GM21381 (cell line): ENCODE measurements at regions not wholly inside any gene's neighbourhood (a gene's known extent, or its start where the extent isn't known, plus 50 kb on each side); places are given as distances from the start of the nearest gene placed in this dataset.

Experiments used
- ATAC-seq: cut with Tn5 transposase; IDR thresholded peaks from one replicate; pipeline ENCODE4 v1.9.1; 2021; ENCODE audit warnings: mild to moderate bottlenecking, moderate library complexity; ENCODE audit not compliant: unreplicated experiment

- no peak for ATAC-seq
These were observed 62.1 kb upstream of the CADM1 start for GRCh38 chr11:115566180-115566764.

- ATAC-seq: no peak
These were observed 60.6 kb upstream of the CADM1 start for GRCh38 chr11:115564851-115565250.

GRCh38 chr11:115561116-115561515 is 56.9 kb upstream of the CADM1 start:
- ATAC-seq: no peak

GRCh38 chr11:115558635-115559034 is 54.4 kb upstream of the CADM1 start:
- no peak for ATAC-seq

- no peak for ATAC-seq
These were observed 53.5 kb upstream of the CADM1 start for GRCh38 chr11:115557681-115558080.

- no peak for ATAC-seq
These were observed 52.8 kb upstream of the CADM1 start for GRCh38 chr11:115556984-115557383.

GRCh38 chr11:115555336-115556090 is 51.3 kb upstream of the CADM1 start:
- no peak for ATAC-seq
